M059J (cell line): ENCODE measurements at regions not wholly inside any gene's neighbourhood (a gene's known extent, or its start where the extent isn't known, plus 50 kb on each side); places are given as distances from the start of the nearest gene placed in this dataset.
A peak's percentile ranks its signal among the peaks of the same experiment; 100 is the strongest.
"Not testable (repeated sequence)": the region's sequence is repeated elsewhere in the genome, so short reads cannot be mapped to it uniquely, and the experiment has no call there.

Experiments
- DNase-seq: peaks from one replicate; pipeline ENCODE4 v3.0.0-alpha.2; 2012; ENCODE audit warnings: low read depth

GRCh38 chr4:74544655-74545361 lies 99.9 kb downstream of the AREG start:
- DNase-seq, result no peak

- no peak for DNase-seq
These were observed 100.5 kb downstream of the AREG start for GRCh38 chr4:74545448-74545847.

GRCh38 chr4:74546057-74546456 lies 101.1 kb downstream of the AREG start:
- peak; percentile 35 for DNase-seq

- no peak for DNase-seq
These were observed 102.1 kb downstream of the AREG start for GRCh38 chr4:74547042-74547441.

GRCh38 chr4:74548561-74548960 lies 103.6 kb downstream of the AREG start:
- DNase-seq, result no peak

GRCh38 chr4:74549936-74550335 lies 105.0 kb downstream of the AREG start:
- no peak for DNase-seq

GRCh38 chr4:74555231-74555630 lies 110.3 kb downstream of the AREG start:
- peak; percentile 92 for DNase-seq

- DNase-seq, result peak; percentile 25
These were observed 110.9 kb downstream of the AREG start for GRCh38 chr4:74555843-74556242.

GRCh38 chr4:74559853-74560252 lies 114.9 kb downstream of the AREG start:
- DNase-seq, result no peak

- no peak for DNase-seq
These were observed 123.0 kb downstream of the AREG start for GRCh38 chr4:74567981-74568380.

- no peak for DNase-seq
These were observed 125.2 kb downstream of the AREG start for GRCh38 chr4:74570095-74570494.

GRCh38 chr4:74578329-74578728 lies 133.4 kb downstream of the AREG start:
- no peak for DNase-seq

GRCh38 chr4:74578865-74579264 lies 133.9 kb downstream of the AREG start:
- not testable (repeated sequence) for DNase-seq

GRCh38 chr4:74583089-74583700 lies 138.3 kb downstream of the AREG start:
- DNase-seq, result no peak

GRCh38 chr4:74583757-74584156 lies 138.8 kb downstream of the AREG start:
- DNase-seq, result no peak

- no peak for DNase-seq
These were observed 143.4 kb downstream of the AREG start for GRCh38 chr4:74588350-74588749.

GRCh38 chr4:74590476-74590875 lies 145.5 kb downstream of the AREG start:
- no peak for DNase-seq

- DNase-seq, result no peak
These were observed 153.8 kb downstream of the AREG start for GRCh38 chr4:74598611-74599325.

- DNase-seq, result no peak
These were observed 158.2 kb downstream of the AREG start for GRCh38 chr4:74603186-74603585.

- DNase-seq, result peak; percentile 50
These were observed 163.4 kb downstream of the AREG start for GRCh38 chr4:74608151-74608949.

- DNase-seq, result no peak
These were observed 165.6 kb downstream of the AREG start for GRCh38 chr4:74610491-74610890.

- no peak for DNase-seq
These were observed 167.9 kb downstream of the AREG start for GRCh38 chr4:74612837-74613236.
